NCI-H526 treated with DMSO at 0.1 percent for 48 hours (cell line): ENCODE measurements at regions not wholly inside any gene's neighbourhood (a gene's known extent, or its start where the extent isn't known, plus 50 kb on each side); places are given as distances from the start of the nearest gene placed in this dataset.
A peak's percentile ranks its signal among the peaks of the same experiment; 100 is the strongest.
"Not testable (repeated sequence)": the region's sequence is repeated elsewhere in the genome, so short reads cannot be mapped to it uniquely, and the experiment has no call there.

Experiments used
- DNase-seq: peaks from one replicate; lab custom pipeline; 2025; lab: John Stamatoyannopoulos, UW

DNA sequence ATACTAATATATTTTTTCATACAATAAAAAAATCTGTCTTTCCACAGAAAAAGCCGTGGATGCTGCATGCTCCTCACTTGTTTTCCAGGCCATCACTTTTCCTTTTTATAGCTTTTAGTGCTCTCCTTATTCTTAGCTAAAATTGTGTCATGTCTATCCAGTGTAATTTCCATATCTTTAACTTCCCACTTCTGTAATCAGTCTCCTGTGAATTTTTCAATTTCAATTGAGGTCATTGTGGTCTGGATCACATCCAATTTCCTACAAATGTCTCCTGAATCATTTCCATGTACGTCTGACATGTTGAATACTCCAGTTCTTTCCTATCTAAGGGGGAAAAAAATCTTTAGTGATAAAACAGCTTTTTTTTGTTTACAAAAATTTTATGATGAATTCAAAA, 838.2 kb upstream of the B3GALT2 start:
- DNase-seq, result no peak

GRCh38 chr1:194014014-194014413, 827.6 kb upstream of the B3GALT2 start:
- DNase-seq, result no peak

DNA sequence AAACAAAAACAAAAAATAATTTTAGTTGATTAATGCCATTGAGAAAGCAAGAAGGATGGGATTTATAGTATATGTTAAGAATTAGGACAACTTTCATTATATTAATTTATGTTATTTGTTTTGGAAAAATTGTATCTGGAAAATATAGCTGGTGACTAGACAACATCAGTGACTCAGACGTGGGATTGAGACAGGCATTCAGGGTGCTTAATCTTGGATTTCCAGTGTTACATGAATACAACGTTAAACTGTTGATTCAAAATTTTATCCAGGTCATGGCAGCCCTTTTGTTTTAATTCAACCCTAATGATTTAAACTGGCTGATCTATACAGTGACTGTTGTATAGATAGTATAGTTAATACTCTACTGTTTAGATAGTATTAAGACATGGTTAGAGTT, 827.1 kb upstream of the B3GALT2 start:
- DNase-seq, result no peak

- DNase-seq, result no peak
These were observed 817.7 kb upstream of the B3GALT2 start for GRCh38 chr1:194004146-194004545.

DNA sequence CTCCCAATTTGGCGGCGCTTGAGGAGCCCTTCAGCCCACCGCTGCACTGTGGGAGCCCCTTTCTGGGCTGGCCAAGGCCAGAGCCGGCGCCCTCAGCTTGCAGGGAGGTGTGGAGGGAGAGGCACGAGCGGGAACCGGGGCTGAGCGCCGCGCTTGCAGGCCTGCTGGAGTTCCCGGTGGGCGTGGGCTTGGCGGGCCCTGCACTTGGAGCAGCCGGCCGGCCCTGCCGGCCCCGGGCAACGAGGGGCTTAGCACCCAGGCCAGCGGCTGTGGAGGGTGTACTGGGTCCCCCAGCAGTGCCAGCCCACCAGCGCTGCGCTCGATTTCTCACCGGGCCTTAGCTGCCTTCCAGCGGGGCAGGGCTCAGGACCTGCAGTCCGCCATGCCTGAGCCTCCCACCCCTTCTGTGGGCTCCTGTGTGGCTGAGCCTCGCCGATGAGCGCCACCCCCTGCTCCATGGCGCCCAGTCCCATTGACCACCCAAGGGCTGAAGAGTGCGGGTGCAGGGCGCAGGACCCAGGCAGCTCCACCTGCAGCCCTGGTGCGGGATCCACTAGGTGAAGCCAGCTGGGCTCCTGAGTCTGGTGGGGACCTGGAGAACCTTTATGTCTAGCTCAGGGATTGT, 815.4 kb upstream of the B3GALT2 start:
- not testable (repeated sequence) for DNase-seq

- DNase-seq, result no peak
These were observed 802.5 kb upstream of the B3GALT2 start for GRCh38 chr1:193988885-193989284.

DNA sequence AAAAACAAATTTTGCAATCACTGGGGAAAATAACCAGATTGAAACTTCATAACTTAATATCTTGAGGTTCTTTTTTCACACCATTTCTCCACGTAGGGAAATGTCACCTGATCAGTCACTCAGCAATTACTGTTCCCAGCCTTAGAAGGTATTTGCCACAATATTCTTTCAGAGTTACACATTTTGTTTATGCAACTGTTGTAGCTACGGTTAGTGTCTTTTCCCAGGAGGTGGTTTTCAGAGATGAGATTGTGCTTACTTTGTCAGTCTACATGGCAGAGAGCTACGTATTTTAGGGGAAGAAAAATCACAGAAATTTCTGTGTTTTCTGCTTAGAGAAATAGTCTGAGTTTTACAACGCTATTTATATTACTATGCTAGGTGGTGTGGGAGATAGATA, 792.8 kb upstream of the B3GALT2 start:
- no peak for DNase-seq

GRCh38 chr1:193974286-193974798, 787.9 kb upstream of the B3GALT2 start:
- no peak for DNase-seq

DNA sequence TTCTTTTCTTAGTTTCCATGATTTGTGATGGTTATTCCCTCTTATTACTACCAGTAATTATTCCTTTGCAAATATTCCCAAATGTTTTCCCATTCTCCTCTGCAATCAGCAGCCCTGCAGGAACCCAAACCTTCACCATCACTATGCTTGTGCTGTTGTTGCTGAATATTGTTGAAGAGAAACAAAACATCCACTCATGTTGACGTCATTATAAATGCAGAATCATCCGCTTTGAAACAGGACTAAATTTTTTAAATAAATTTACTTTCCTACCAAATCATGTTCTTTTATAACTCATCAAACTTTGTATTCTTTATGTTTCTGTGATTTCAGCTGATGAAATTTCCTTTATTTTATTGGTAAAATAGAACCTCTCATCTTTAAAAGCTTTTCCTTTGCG, 787.0 kb upstream of the B3GALT2 start:
- no peak for DNase-seq

GRCh38 chr1:193971595-193971994, 785.2 kb upstream of the B3GALT2 start:
- DNase-seq, result no peak

DNA sequence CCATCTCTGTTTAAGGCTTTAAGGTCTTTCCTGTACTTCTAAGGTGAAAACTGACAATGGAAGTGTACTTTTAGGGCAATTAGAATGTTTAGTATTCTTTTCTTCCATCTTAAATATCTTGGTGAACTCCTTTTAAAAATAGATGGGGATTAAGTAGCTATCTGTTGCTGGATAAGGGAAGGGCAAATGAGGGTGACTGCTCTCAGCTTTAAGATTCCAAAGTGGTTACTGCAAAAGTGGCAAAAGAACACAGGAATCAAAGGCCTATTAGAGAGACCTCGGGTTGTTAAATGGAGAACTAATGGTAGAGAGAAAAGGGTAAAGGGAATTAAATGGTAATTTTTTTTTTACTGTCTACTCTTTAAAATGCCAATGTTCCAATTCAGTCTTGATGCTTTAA, 774.1 kb upstream of the B3GALT2 start:
- DNase-seq, result no peak

GRCh38 chr1:193960040-193960439, 773.6 kb upstream of the B3GALT2 start:
- DNase-seq, result no peak

DNA sequence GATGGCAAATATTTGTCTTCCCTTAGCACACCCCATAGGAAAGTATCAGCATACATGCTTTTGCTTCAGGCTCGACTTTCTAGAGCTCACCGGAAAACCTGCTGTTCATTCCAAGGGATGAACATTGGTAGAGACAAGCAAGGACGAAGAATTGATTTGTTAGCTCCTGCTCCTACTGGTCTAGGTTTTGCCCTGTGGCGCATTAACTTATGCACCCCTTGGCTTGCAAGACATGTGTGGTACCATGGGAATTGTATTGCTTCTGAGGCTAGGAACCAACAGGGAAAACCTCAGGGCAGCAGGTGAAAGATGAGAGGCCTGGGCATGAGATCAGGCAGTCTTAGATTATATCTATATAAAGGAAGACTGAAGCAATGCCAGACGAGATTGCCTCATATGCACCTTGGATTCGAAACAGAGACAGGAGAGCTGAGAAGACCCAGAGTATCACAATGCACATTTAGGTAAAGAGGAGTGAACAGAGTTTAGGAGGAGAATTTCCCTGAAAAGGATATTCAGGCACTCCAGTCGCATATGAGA, 771.2 kb upstream of the B3GALT2 start:
- no peak for DNase-seq

DNA sequence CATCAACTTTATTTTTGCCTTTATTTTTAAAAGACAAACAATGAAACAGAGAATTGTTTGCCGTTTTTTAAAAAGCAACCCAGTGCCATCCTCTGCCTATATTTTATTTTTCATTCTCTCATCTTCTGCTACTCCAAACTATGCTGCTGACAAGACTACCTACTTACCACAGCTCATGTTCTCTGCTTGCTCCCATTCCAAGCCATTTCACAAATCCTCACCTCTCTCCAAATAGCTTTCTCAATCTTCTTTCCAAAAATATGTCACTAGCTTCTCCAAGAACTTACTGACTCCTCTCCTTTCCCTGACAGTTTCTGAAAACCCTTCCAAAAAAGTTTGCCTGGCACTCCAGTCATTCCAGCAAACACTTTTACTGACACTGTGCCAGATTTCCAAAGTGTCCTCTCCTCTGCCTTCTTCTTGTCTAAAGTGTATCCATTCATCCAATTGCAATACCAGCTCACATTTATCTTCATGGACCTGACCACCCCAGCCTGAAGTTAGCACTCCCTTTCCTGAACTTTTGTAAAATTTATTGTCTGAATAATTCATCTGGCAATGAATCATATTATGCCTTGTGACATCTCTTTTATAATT, 766.5 kb upstream of the B3GALT2 start:
- DNase-seq, result no peak

GRCh38 chr1:193951984-193952383, 765.6 kb upstream of the B3GALT2 start:
- DNase-seq, result no peak

GRCh38 chr1:193944454-193944853, 758.0 kb upstream of the B3GALT2 start:
- DNase-seq, result peak; percentile 3

GRCh38 chr1:193940176-193940575, 753.8 kb upstream of the B3GALT2 start:
- no peak for DNase-seq

DNA sequence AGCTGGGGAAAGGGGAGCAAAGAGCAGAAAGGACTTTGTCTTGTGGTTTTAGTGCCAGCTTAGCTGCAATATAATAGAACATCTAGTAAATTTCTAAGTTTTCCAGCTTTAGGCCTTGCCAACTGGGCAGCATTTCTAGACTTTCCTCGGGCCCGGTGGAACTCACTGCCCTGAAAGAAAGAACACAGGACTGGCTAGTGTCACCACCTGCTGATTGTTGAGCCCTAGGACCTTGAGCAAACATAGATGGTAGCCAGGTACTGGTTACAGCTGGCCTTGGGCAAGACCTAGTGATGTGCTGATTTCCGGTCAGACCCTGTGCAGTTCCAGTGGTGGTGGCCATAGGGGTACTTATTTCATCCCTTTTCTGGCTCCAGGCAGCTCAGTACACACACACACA, 753.2 kb upstream of the B3GALT2 start:
- no peak for DNase-seq

- no peak for DNase-seq
These were observed 750.9 kb upstream of the B3GALT2 start for GRCh38 chr1:193937308-193937707.

DNA sequence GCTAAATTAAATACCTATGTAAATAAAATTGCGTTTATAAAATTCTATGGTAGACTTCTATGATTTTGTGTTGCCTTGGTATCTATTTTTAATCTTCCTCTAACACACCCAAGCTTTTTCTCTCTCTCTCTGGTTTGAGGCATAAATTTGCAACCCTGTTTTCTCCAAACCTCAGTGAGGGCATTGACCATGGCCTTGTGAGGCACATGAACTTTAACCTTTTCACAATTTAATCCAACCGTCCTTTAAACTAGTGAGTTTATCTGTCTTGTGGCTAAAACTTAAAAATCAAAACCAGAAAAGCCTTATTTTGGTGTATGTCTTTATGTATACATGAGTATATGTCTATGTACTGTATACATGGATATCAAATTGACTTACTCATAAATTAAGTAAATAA, 746.6 kb upstream of the B3GALT2 start:
- no peak for DNase-seq

GRCh38 chr1:193931356-193931755, 744.9 kb upstream of the B3GALT2 start:
- DNase-seq, result no peak

- no peak for DNase-seq
These were observed 743.1 kb upstream of the B3GALT2 start for GRCh38 chr1:193929374-193930033.

DNA sequence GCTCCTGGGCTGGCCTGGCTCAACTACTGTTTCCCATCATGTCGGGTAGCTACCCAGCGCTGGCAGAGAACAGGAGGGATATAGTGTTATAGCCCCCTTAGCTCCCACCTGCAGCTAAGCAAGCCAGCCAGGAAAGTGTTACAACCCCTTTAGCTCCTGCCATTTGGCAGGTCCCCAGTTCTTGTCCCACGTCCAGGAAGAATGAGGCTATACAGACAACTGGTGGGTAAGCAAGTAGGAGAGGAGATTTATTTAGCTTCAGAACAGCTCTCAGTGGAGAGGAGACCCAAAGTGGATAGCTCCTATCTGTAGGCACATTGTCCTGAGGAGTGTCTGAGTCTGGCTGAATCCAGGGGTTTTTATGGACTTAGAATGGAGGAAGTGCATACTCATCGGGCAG, 741.1 kb upstream of the B3GALT2 start:
- DNase-seq, result no peak
